GDM1 (cell line): ENCODE measurements at regions not wholly inside any gene's neighbourhood (a gene's known extent, or its start where the extent isn't known, plus 50 kb on each side); places are given as distances from the start of the nearest gene placed in this dataset.

Experiments used
- DNase-seq: peaks from one replicate; lab custom pipeline; 2025; lab: John Stamatoyannopoulos, UW

- DNase-seq: no peak
These were observed 696.8 kb downstream of the SEMA5A start for GRCh38 chr5:8848997-8849594.

GRCh38 chr5:8851101-8851500, 694.8 kb downstream of the SEMA5A start:
- no peak for DNase-seq

GRCh38 chr5:8857051-8857450, 688.8 kb downstream of the SEMA5A start:
- DNase-seq: no peak

GRCh38 chr5:8861764-8862163, 684.1 kb downstream of the SEMA5A start:
- no peak for DNase-seq

- DNase-seq: no peak
These were observed 681.8 kb downstream of the SEMA5A start for GRCh38 chr5:8864053-8864452.

- no peak for DNase-seq
These were observed 680.6 kb downstream of the SEMA5A start for GRCh38 chr5:8865266-8865665.

GRCh38 chr5:8865686-8866374, 680.0 kb downstream of the SEMA5A start:
- no peak for DNase-seq

GRCh38 chr5:8868283-8868682, 677.6 kb downstream of the SEMA5A start:
- no peak for DNase-seq

- no peak for DNase-seq
These were observed 675.9 kb downstream of the SEMA5A start for GRCh38 chr5:8869932-8870331.

- no peak for DNase-seq
These were observed 675.4 kb downstream of the SEMA5A start for GRCh38 chr5:8870349-8870958.

GRCh38 chr5:8870959-8871355, 674.9 kb downstream of the SEMA5A start:
- DNase-seq: no peak

- no peak for DNase-seq
These were observed 674.4 kb downstream of the SEMA5A start for GRCh38 chr5:8871446-8871845.

- no peak for DNase-seq
These were observed 670.2 kb downstream of the SEMA5A start for GRCh38 chr5:8875722-8876121.

- no peak for DNase-seq
These were observed 666.6 kb downstream of the SEMA5A start for GRCh38 chr5:8879248-8879647.

GRCh38 chr5:8884029-8884428, 661.8 kb downstream of the SEMA5A start:
- DNase-seq: no peak

GRCh38 chr5:8892926-8893325, 652.9 kb downstream of the SEMA5A start:
- no peak for DNase-seq

GRCh38 chr5:8894031-8894430, 651.8 kb downstream of the SEMA5A start:
- DNase-seq: no peak

- no peak for DNase-seq
These were observed 650.8 kb downstream of the SEMA5A start for GRCh38 chr5:8895062-8895461.

- DNase-seq: no peak
These were observed 650.3 kb downstream of the SEMA5A start for GRCh38 chr5:8895599-8895998.

GRCh38 chr5:8897316-8897715, 648.6 kb downstream of the SEMA5A start:
- DNase-seq: no peak

- no peak for DNase-seq
These were observed 640.9 kb downstream of the SEMA5A start for GRCh38 chr5:8905021-8905420.

- DNase-seq: no peak
These were observed 639.4 kb downstream of the SEMA5A start for GRCh38 chr5:8906303-8906967.
